IPS-NIHi7 (cell line): ENCODE measurements at regions not wholly inside any gene's neighbourhood (a gene's known extent, or its start where the extent isn't known, plus 50 kb on each side); places are given as distances from the start of the nearest gene placed in this dataset.

ENCODE experiments used
- DNase-seq: peaks from one replicate; pipeline ENCODE4 v3.0.0; 2012; ENCODE audit warnings: mixed read lengths; ENCODE audit errors: extremely low spot score

GRCh38 chr10:88168171-88169036, 305.0 kb downstream of the PTEN start:
- DNase-seq, result no peak

- DNase-seq, result no peak
Measured at GRCh38 chr10:88169037-88169319, 305.6 kb downstream of the PTEN start.

- DNase-seq, result no peak
Measured at GRCh38 chr10:88170628-88171027, 307.2 kb downstream of the PTEN start.

- DNase-seq, result no peak
Measured at GRCh38 chr10:88172159-88172558, 308.7 kb downstream of the PTEN start.

- no peak for DNase-seq
Measured at GRCh38 chr10:88174391-88174790, 311.0 kb downstream of the PTEN start.

- no peak for DNase-seq
Measured at GRCh38 chr10:88178758-88179157, 315.3 kb downstream of the PTEN start.

- no peak for DNase-seq
Measured at GRCh38 chr10:88179831-88180230, 316.4 kb downstream of the PTEN start.

- no peak for DNase-seq
Measured at GRCh38 chr10:88181902-88182600, 318.6 kb downstream of the PTEN start.

GRCh38 chr10:88182601-88182930, 319.1 kb downstream of the PTEN start:
- DNase-seq, result no peak

GRCh38 chr10:88184543-88185297, 321.3 kb downstream of the PTEN start:
- no peak for DNase-seq

- DNase-seq, result no peak
Measured at GRCh38 chr10:88185830-88186229, 322.4 kb downstream of the PTEN start.

- DNase-seq, result no peak
Measured at GRCh38 chr10:88186335-88186734, 322.9 kb downstream of the PTEN start.

GRCh38 chr10:88187472-88187871, 324.0 kb downstream of the PTEN start:
- DNase-seq, result no peak

GRCh38 chr10:88190123-88190522, 326.7 kb downstream of the PTEN start:
- DNase-seq, result no peak

- DNase-seq, result no peak
Measured at GRCh38 chr10:88190540-88191235, 327.3 kb downstream of the PTEN start.

GRCh38 chr10:88193018-88193417, 329.6 kb downstream of the PTEN start:
- no peak for DNase-seq

- DNase-seq, result no peak
Measured at GRCh38 chr10:88194041-88194887, 330.8 kb downstream of the PTEN start.

- DNase-seq, result no peak
Measured at GRCh38 chr10:88194961-88195367, 331.5 kb downstream of the PTEN start.

- DNase-seq, result no peak
Measured at GRCh38 chr10:88195841-88196240, 332.4 kb downstream of the PTEN start.

GRCh38 chr10:88196291-88196690, 332.9 kb downstream of the PTEN start:
- DNase-seq, result no peak

- DNase-seq, result no peak
Measured at GRCh38 chr10:88198023-88198422, 334.6 kb downstream of the PTEN start.
